Testis (tissue), 2 donors: ENCODE measurements at regions not wholly inside any gene's neighbourhood (a gene's known extent, or its start where the extent isn't known, plus 50 kb on each side); places are given as distances from the start of the nearest gene placed in this dataset.

Source experiments
- POLR2A ChIP-seq: fragments of 450-650 bp; IDR thresholded peaks from one replicate; pipeline ENCODE4 v1.6.1; 2017; ENCODE audit warnings: antibody characterized with exemption, mild to moderate bottlenecking, moderate library complexity
- TF ChIP-seq, protein P1 (sequence below), 3 experiments: fragments of 450-650 bp in 2 of 3; fragments of 200-600 bp in 1 of 3; sonication (generic) in 1 of 3; IDR thresholded peaks; one replicate each; pipeline ENCODE4 v1.5.1; 2016 to 2019; ENCODE audit warnings: antibody characterized with exemption in 3 of 3, mild to moderate bottlenecking in 2 of 3, moderate library complexity in 1 of 3

DNA sequence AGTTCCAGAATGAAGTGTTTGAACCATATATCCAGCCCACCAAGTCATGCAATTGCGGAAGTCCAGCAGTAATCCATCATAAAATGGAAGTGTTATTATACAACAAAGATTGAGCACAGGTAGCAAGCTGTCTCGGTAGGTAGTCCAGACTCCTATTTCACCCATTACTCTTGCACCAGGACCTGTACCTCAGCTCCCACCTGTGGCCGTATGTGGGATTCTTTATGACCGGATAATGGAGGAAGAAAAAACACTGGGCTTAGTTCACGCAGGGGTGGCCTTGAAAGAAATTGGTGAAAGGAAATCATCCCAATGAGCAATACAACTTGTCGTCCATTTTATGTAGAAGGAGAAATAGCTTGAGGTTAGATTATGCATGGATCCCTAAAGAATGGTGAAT, 216.3 kb downstream of the ESM1 start:
- no peak for TF ChIP-seq POLR2A
- TF ChIP-seq, protein P1, sequence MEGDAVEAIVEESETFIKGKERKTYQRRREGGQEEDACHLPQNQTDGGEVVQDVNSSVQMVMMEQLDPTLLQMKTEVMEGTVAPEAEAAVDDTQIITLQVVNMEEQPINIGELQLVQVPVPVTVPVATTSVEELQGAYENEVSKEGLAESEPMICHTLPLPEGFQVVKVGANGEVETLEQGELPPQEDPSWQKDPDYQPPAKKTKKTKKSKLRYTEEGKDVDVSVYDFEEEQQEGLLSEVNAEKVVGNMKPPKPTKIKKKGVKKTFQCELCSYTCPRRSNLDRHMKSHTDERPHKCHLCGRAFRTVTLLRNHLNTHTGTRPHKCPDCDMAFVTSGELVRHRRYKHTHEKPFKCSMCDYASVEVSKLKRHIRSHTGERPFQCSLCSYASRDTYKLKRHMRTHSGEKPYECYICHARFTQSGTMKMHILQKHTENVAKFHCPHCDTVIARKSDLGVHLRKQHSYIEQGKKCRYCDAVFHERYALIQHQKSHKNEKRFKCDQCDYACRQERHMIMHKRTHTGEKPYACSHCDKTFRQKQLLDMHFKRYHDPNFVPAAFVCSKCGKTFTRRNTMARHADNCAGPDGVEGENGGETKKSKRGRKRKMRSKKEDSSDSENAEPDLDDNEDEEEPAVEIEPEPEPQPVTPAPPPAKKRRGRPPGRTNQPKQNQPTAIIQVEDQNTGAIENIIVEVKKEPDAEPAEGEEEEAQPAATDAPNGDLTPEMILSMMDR (IDR thresholded peaks at IDR 0.05) = no peak
